ENCODE measurements at regions not wholly inside any gene's neighbourhood (a gene's known extent, or its start where the extent isn't known, plus 50 kb on each side); places are given as distances from the start of the nearest gene placed in this dataset.

GRCh38 chr10:53403688-53404087, 631.1 kb upstream of the MBL2 start:
- no peak for TF ChIP-seq CTCF (IDR thresholded peaks at IDR 0.05)
- no peak for TF ChIP-seq POLR2A (IDR thresholded peaks at IDR 0.05)

Data from thyroid gland (tissue), 4 donors.